Liver (tissue), 8 donors: ENCODE measurements at regions not wholly inside any gene's neighbourhood (a gene's known extent, or its start where the extent isn't known, plus 50 kb on each side); places are given as distances from the start of the nearest gene placed in this dataset.

Experiments
- DNase-seq: peaks from one replicate; pipeline ENCODE4 v3.0.0-alpha.2; 2017; ENCODE audit warnings: low spot score
- H3K27ac ChIP-seq, 2 donors: one replicate each; pipeline ENCODE4 v1.7.0; 2013; ENCODE audit warnings: inconsistent platforms in 2 of 2, low read length in 2 of 2, control low read depth in 1 of 2, low read depth in 1 of 2, mild to moderate bottlenecking in 1 of 2
- H3K27me3 ChIP-seq, 4 donors: one replicate each; pipeline versions ENCODE4 v1.6.1 to v1.7.0; 2013; ENCODE audit warnings: low read length in 3 of 4, inconsistent platforms in 1 of 4, mild to moderate bottlenecking in 1 of 4, moderate library complexity in 1 of 4; ENCODE audit not compliant: control insufficient read depth in 4 of 4, insufficient read depth in 4 of 4
- H3K36me3 ChIP-seq, 4 donors: one replicate each; pipeline versions ENCODE4 v1.6.1 to v1.7.0; 2013; ENCODE audit warnings: low read length in 3 of 4, mild to moderate bottlenecking in 3 of 4, low read depth in 1 of 4, moderate library complexity in 1 of 4; ENCODE audit not compliant: control insufficient read depth in 4 of 4, insufficient read depth in 3 of 4
- H3K4me1 ChIP-seq, 4 donors: one replicate each; pipeline versions ENCODE4 v1.6.1 to v1.7.0; 2013; ENCODE audit warnings: low read length in 3 of 4, mild to moderate bottlenecking in 3 of 4, moderate library complexity in 1 of 4; ENCODE audit not compliant: control insufficient read depth in 4 of 4, insufficient read depth in 4 of 4
- H3K4me3 ChIP-seq, 3 donors: one replicate each; pipeline versions ENCODE4 v1.6.1 to v1.7.0; 2013; ENCODE audit warnings: low read length in 3 of 3, control low read depth in 1 of 3, low read depth in 1 of 3, mild to moderate bottlenecking in 1 of 3
- H3K9ac ChIP-seq, 2 donors: one replicate each; pipeline ENCODE4 v1.7.0; 2013; ENCODE audit warnings: low read length in 2 of 2, mild to moderate bottlenecking in 2 of 2, moderate library complexity in 2 of 2, control low read depth in 1 of 2, low read depth in 1 of 2
- H3K9me3 ChIP-seq, 4 donors: one replicate each; pipeline versions ENCODE4 v1.6.1 to v1.7.0; 2013; ENCODE audit warnings: low read length in 3 of 4; ENCODE audit not compliant: control insufficient read depth in 4 of 4
- EGR1 ChIP-seq, 2 donors: IDR thresholded peaks; 2 replicates each; pipeline ENCODE4 v1.6.1; 2016 to 2018; ENCODE audit warnings: antibody characterized with exemption in 2 of 2, low read depth in 2 of 2
- FOXA1 ChIP-seq: IDR thresholded peaks from 2 replicates; pipeline ENCODE4 v1.6.1; 2016; ENCODE audit warnings: antibody characterized with exemption
- FOXA2 ChIP-seq: IDR thresholded peaks from 2 replicates; pipeline ENCODE4 v1.6.1; 2016; ENCODE audit warnings: antibody characterized with exemption
- GABPA ChIP-seq, 2 donors: IDR thresholded peaks in 1 of 2; conservative IDR thresholded peaks in 1 of 2; 2 replicates each; pipeline ENCODE4 v1.6.1; 2016; ENCODE audit warnings: antibody characterized with exemption in 2 of 2, mild to moderate bottlenecking in 1 of 2, moderate library complexity in 1 of 2
- HNF4A ChIP-seq, 2 donors: conservative IDR thresholded peaks; 2 replicates each; pipeline ENCODE4 v1.6.1; 2016; ENCODE audit warnings: antibody characterized with exemption in 2 of 2, mild to moderate bottlenecking in 2 of 2
- JUND ChIP-seq, 2 donors: IDR thresholded peaks; 2 replicates each; pipeline ENCODE4 v1.6.1; 2016; ENCODE audit warnings: antibody characterized with exemption in 2 of 2
- NR2F2 ChIP-seq: IDR thresholded peaks from 2 replicates; pipeline ENCODE4 v1.6.1; 2016; ENCODE audit warnings: antibody characterized with exemption
- RAD21 ChIP-seq, 2 donors: IDR thresholded peaks; 2 replicates each; pipeline ENCODE4 v1.6.1; 2016; ENCODE audit warnings: antibody characterized with exemption in 2 of 2, mild to moderate bottlenecking in 2 of 2
- RXRA ChIP-seq, 2 donors: IDR thresholded peaks; 2 replicates each; pipeline ENCODE4 v1.6.1; 2017 to 2018; ENCODE audit warnings: antibody characterized with exemption in 2 of 2, mild to moderate bottlenecking in 1 of 2
- TAF1 ChIP-seq: conservative IDR thresholded peaks from 2 replicates; pipeline ENCODE4 v1.6.1; 2016; ENCODE audit warnings: antibody characterized with exemption, mild to moderate bottlenecking
- whole genome bisulfite sequencing: extraction: QIAGEN DNeasy Blood & Tissue Kit; methylation state at CpG from one replicate; pipeline ENCODE4 v1.1.7; 2013; 5-methylcytosine and 5-hydroxymethylcytosine counted together
- TF ChIP-seq, protein P1 (sequence below): IDR thresholded peaks from 2 replicates; pipeline ENCODE4 v1.6.1; 2016; ENCODE audit warnings: antibody characterized with exemption
- TF ChIP-seq, protein P2 (sequence below): IDR thresholded peaks from 2 replicates; pipeline ENCODE4 v1.6.1; 2016; ENCODE audit warnings: antibody characterized with exemption
- TF ChIP-seq, protein P3 (sequence below): fragments of 150-350 bp; IDR thresholded peaks from 2 replicates; pipeline ENCODE4 v1.5.1; 2017; ENCODE audit warnings: improper control_type of control experiment, low read depth, low read length; ENCODE audit not compliant: missing input control
- TF ChIP-seq, protein P4 (sequence below): IDR thresholded peaks from 2 replicates; pipeline ENCODE4 v1.6.1; 2016; ENCODE audit warnings: antibody characterized with exemption, mild to moderate bottlenecking
- TF ChIP-seq, protein P5 (sequence below): IDR thresholded peaks from 2 replicates; pipeline ENCODE4 v1.6.1; 2016; ENCODE audit warnings: antibody characterized with exemption
- donor health status: healthy.
- donor health status: healthy.
- donor health status: healthy.
- donor health status: healthy.
- donor health status: healthy.

DNA sequence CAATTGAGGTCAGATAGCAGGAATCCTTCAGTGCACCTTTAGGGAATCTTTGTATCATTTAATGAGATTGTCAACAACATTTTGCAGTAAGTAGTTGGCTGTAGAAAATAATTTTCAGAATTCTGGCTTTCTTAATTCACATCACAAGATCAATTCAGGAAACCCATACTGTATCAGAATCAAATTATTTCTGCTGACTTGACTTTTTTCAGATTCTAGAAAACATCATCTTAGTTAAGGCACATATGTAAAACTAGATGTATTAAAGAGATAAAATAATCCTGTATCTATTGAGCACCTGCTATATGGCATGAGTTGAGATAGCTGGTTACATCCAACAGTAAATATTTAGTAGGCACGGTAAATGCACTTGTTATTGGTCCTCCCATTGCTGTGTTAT is 791.4 kb downstream of the TDRD15 start:
- Histone ChIP-seq H3K4me1 (no peaks in the 10 kb centered on the region), H3K9ac (no peak overlapping the region), H3K9me3 (no peaks in the 10 kb centered on the region), H3K4me3 (no peak overlapping the region), H3K36me3 (no peaks in the 10 kb centered on the region), H3K27ac (no peak overlapping the region), H3K27me3 (no peaks in the 10 kb centered on the region)
- TF ChIP-seq TAF1 (no peak), JUND (IDR thresholded peaks at IDR 0.05) (no peak), RXRA (IDR thresholded peaks at IDR 0.05) (no peak), GABPA (IDR thresholded peaks at IDR 0.05 in 1 of 2, conservative IDR thresholded peaks at IDR 0.05 in 1 of 2) (no peak), HNF4A (conservative IDR thresholded peaks at IDR 0.05) (no peak), FOXA2 (no peak), FOXA1 (no peak), RAD21 (IDR thresholded peaks at IDR 0.05) (no peak), NR2F2 (no peak), EGR1 (IDR thresholded peaks at IDR 0.05; ENCODE audit: low read depth in 2 of 2) (no peak)
- TF ChIP-seq, protein P1, sequence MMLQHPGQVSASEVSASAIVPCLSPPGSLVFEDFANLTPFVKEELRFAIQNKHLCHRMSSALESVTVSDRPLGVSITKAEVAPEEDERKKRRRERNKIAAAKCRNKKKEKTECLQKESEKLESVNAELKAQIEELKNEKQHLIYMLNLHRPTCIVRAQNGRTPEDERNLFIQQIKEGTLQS: no peak
- TF ChIP-seq, protein P2, sequence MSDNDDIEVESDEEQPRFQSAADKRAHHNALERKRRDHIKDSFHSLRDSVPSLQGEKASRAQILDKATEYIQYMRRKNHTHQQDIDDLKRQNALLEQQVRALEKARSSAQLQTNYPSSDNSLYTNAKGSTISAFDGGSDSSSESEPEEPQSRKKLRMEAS: no peak
- TF ChIP-seq, protein P3, sequence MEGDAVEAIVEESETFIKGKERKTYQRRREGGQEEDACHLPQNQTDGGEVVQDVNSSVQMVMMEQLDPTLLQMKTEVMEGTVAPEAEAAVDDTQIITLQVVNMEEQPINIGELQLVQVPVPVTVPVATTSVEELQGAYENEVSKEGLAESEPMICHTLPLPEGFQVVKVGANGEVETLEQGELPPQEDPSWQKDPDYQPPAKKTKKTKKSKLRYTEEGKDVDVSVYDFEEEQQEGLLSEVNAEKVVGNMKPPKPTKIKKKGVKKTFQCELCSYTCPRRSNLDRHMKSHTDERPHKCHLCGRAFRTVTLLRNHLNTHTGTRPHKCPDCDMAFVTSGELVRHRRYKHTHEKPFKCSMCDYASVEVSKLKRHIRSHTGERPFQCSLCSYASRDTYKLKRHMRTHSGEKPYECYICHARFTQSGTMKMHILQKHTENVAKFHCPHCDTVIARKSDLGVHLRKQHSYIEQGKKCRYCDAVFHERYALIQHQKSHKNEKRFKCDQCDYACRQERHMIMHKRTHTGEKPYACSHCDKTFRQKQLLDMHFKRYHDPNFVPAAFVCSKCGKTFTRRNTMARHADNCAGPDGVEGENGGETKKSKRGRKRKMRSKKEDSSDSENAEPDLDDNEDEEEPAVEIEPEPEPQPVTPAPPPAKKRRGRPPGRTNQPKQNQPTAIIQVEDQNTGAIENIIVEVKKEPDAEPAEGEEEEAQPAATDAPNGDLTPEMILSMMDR: no peak
- TF ChIP-seq, protein P4, sequence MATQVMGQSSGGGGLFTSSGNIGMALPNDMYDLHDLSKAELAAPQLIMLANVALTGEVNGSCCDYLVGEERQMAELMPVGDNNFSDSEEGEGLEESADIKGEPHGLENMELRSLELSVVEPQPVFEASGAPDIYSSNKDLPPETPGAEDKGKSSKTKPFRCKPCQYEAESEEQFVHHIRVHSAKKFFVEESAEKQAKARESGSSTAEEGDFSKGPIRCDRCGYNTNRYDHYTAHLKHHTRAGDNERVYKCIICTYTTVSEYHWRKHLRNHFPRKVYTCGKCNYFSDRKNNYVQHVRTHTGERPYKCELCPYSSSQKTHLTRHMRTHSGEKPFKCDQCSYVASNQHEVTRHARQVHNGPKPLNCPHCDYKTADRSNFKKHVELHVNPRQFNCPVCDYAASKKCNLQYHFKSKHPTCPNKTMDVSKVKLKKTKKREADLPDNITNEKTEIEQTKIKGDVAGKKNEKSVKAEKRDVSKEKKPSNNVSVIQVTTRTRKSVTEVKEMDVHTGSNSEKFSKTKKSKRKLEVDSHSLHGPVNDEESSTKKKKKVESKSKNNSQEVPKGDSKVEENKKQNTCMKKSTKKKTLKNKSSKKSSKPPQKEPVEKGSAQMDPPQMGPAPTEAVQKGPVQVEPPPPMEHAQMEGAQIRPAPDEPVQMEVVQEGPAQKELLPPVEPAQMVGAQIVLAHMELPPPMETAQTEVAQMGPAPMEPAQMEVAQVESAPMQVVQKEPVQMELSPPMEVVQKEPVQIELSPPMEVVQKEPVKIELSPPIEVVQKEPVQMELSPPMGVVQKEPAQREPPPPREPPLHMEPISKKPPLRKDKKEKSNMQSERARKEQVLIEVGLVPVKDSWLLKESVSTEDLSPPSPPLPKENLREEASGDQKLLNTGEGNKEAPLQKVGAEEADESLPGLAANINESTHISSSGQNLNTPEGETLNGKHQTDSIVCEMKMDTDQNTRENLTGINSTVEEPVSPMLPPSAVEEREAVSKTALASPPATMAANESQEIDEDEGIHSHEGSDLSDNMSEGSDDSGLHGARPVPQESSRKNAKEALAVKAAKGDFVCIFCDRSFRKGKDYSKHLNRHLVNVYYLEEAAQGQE: no peak
- TF ChIP-seq, protein P5, sequence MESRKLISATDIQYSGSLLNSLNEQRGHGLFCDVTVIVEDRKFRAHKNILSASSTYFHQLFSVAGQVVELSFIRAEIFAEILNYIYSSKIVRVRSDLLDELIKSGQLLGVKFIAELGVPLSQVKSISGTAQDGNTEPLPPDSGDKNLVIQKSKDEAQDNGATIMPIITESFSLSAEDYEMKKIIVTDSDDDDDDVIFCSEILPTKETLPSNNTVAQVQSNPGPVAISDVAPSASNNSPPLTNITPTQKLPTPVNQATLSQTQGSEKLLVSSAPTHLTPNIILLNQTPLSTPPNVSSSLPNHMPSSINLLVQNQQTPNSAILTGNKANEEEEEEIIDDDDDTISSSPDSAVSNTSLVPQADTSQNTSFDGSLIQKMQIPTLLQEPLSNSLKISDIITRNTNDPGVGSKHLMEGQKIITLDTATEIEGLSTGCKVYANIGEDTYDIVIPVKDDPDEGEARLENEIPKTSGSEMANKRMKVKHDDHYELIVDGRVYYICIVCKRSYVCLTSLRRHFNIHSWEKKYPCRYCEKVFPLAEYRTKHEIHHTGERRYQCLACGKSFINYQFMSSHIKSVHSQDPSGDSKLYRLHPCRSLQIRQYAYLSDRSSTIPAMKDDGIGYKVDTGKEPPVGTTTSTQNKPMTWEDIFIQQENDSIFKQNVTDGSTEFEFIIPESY: no peak
- no peak for DNase-seq
- 85% methylated on average over 1 of the region's 1 CpG for WGBS

DNA sequence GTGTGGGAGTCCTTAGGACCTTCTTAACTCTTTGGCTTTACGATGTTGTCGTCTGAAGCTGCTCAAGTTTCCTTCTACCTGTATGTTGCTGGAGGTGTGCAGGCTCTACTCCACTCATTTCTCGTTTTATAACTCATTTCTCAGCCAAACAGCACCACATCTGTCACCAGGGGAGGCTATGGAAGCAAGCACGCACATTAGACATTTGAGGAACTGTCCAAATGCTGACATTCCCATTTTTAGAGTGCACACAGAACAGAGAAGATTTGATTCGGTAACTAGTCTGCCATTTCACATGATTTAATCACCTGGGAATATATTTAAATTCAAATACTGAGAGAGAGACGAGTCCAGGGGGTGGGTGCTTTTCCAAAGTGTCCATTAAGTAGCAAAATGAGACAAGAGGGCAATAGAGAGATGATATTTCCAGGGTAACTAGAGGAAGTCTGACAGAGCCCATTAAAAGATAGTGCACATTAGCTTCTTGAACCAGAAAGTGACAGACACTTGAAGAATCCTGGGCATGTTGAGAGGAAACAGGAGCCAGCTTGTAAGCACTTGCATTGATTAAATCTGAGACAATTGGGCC is 793.3 kb downstream of the TDRD15 start:
- Histone ChIP-seq H3K27me3 (no peaks in the 10 kb centered on the region), H3K27ac (no peak overlapping the region)
- DNase-seq: no peak

More for the DNA sequence above, 793.3 kb downstream of the TDRD15 start:
- no peaks in the 10 kb centered on the region for H3K36me3 ChIP-seq
- no peak overlapping the region for H3K4me3 ChIP-seq
- no peaks in the 10 kb centered on the region for H3K4me1 ChIP-seq
- TF ChIP-seq, protein P1: no peak
- TF ChIP-seq, protein P4: peak; percentile 93
- no peak overlapping the region for H3K9ac ChIP-seq
- no peaks in the 10 kb centered on the region for H3K9me3 ChIP-seq
- WGBS: 52% methylated on average over 6 of the region's 6 CpGs
